RPMI8226 (cell line): ENCODE measurements at regions not wholly inside any gene's neighbourhood (a gene's known extent, or its start where the extent isn't known, plus 50 kb on each side); places are given as distances from the start of the nearest gene placed in this dataset.
"Not testable (repeated sequence)": the region's sequence is repeated elsewhere in the genome, so short reads cannot be mapped to it uniquely, and the experiment has no call there.

Experiments used
- DNase-seq: peaks from one replicate; pipeline ENCODE4 v3.0.0-alpha.2; 2015

GRCh38 chr18:66994790-66995189 lies 390.9 kb upstream of the CDH19 start:
- no peak for DNase-seq

- DNase-seq: no peak
Measured at GRCh38 chr18:66993492-66993891, 389.6 kb upstream of the CDH19 start.

GRCh38 chr18:66990909-66991308 lies 387.0 kb upstream of the CDH19 start:
- DNase-seq: no peak

GRCh38 chr18:66979009-66979408 lies 375.1 kb upstream of the CDH19 start:
- DNase-seq: no peak

- DNase-seq: no peak
Measured at GRCh38 chr18:66972681-66973080, 368.8 kb upstream of the CDH19 start.

- DNase-seq: no peak
Measured at GRCh38 chr18:66971960-66972359, 368.1 kb upstream of the CDH19 start.

GRCh38 chr18:66966171-66966570 lies 362.3 kb upstream of the CDH19 start:
- DNase-seq: no peak

- no peak for DNase-seq
Measured at GRCh38 chr18:66958309-66958708, 354.4 kb upstream of the CDH19 start.

GRCh38 chr18:66951750-66952149 lies 347.9 kb upstream of the CDH19 start:
- no peak for DNase-seq

GRCh38 chr18:66949419-66949818 lies 345.5 kb upstream of the CDH19 start:
- no peak for DNase-seq

- DNase-seq: no peak
Measured at GRCh38 chr18:66937546-66937945, 333.7 kb upstream of the CDH19 start.

- DNase-seq: no peak
Measured at GRCh38 chr18:66931010-66931409, 327.1 kb upstream of the CDH19 start.

- no peak for DNase-seq
Measured at GRCh38 chr18:66916834-66917233, 312.9 kb upstream of the CDH19 start.

GRCh38 chr18:66900837-66901236 lies 296.9 kb upstream of the CDH19 start:
- DNase-seq: no peak

- DNase-seq: no peak
Measured at GRCh38 chr18:66895631-66896030, 291.7 kb upstream of the CDH19 start.

GRCh38 chr18:66894851-66895250 lies 291.0 kb upstream of the CDH19 start:
- DNase-seq: no peak

- not testable (repeated sequence) for DNase-seq
Measured at GRCh38 chr18:66892388-66892787, 288.5 kb upstream of the CDH19 start.

- DNase-seq: no peak
Measured at GRCh38 chr18:66874812-66875474, 271.1 kb upstream of the CDH19 start.

GRCh38 chr18:66874375-66874774 lies 270.5 kb upstream of the CDH19 start:
- no peak for DNase-seq

GRCh38 chr18:66873899-66874298 lies 270.0 kb upstream of the CDH19 start:
- DNase-seq: no peak

GRCh38 chr18:66872277-66872676 lies 268.4 kb upstream of the CDH19 start:
- peak; percentile 25 for DNase-seq

- DNase-seq: peak; percentile 26
Measured at GRCh38 chr18:66867653-66868052, 263.8 kb upstream of the CDH19 start.

GRCh38 chr18:66866427-66866940 lies 262.6 kb upstream of the CDH19 start:
- peak; percentile 30 for DNase-seq

GRCh38 chr18:66838340-66838987 lies 234.6 kb upstream of the CDH19 start:
- DNase-seq: no peak

GRCh38 chr18:66833646-66834045 lies 229.8 kb upstream of the CDH19 start:
- no peak for DNase-seq
